ENCODE measurements at regions not wholly inside any gene's neighbourhood (a gene's known extent, or its start where the extent isn't known, plus 50 kb on each side); places are given as distances from the start of the nearest gene placed in this dataset.

GRCh38 chr12:124485371-124485770, 82.0 kb downstream of the NCOR2 start:
- no peak for TF ChIP-seq CTCF (IDR thresholded peaks at IDR 0.05; ENCODE audit: low read depth, low read length, missing control alignments)
- DNase-seq (ENCODE audit: extremely low read depth, low read depth) = no peak
- no peak overlapping the region for H3K4me3 ChIP-seq (replicated peaks; ENCODE audit: low read depth, low read length)

- DNase-seq (ENCODE audit: extremely low read depth, low read depth) = no peak
- TF ChIP-seq CTCF (IDR thresholded peaks at IDR 0.05; ENCODE audit: low read depth, low read length, missing control alignments) = no peak
- no peak overlapping the region for H3K4me3 ChIP-seq (replicated peaks; ENCODE audit: low read depth, low read length)
Measured at GRCh38 chr12:124484526-124484953, 82.9 kb downstream of the NCOR2 start.

GRCh38 chr12:124484067-124484466, 83.3 kb downstream of the NCOR2 start:
- DNase-seq (ENCODE audit: extremely low read depth, low read depth) = no peak
- H3K4me3 ChIP-seq (replicated peaks; ENCODE audit: low read depth, low read length) = no peak overlapping the region
- TF ChIP-seq CTCF (IDR thresholded peaks at IDR 0.05; ENCODE audit: low read depth, low read length, missing control alignments) = no peak

- no peak for TF ChIP-seq CTCF (IDR thresholded peaks at IDR 0.05; ENCODE audit: low read depth, low read length, missing control alignments)
- DNase-seq (ENCODE audit: extremely low read depth, low read depth) = no peak
- no peak overlapping the region for H3K4me3 ChIP-seq (replicated peaks; ENCODE audit: low read depth, low read length)
Measured at GRCh38 chr12:124482901-124483799, 84.3 kb downstream of the NCOR2 start.

- TF ChIP-seq CTCF (IDR thresholded peaks at IDR 0.05; ENCODE audit: low read depth, low read length, missing control alignments) = no peak
- no peak overlapping the region for H3K4me3 ChIP-seq (replicated peaks; ENCODE audit: low read depth, low read length)
- no peak for DNase-seq (ENCODE audit: extremely low read depth, low read depth)
Measured at GRCh38 chr12:124482567-124482893, 84.9 kb downstream of the NCOR2 start.

- H3K4me3 ChIP-seq (replicated peaks; ENCODE audit: low read depth, low read length) = no peak overlapping the region
- TF ChIP-seq CTCF (IDR thresholded peaks at IDR 0.05; ENCODE audit: low read depth, low read length, missing control alignments) = no peak
- DNase-seq (ENCODE audit: extremely low read depth, low read depth) = no peak
Measured at GRCh38 chr12:124481772-124482566, 85.4 kb downstream of the NCOR2 start.
